ENCODE measurements at regions not wholly inside any gene's neighbourhood (a gene's known extent, or its start where the extent isn't known, plus 50 kb on each side); places are given as distances from the start of the nearest gene placed in this dataset.
"Not testable (repeated sequence)": the region's sequence is repeated elsewhere in the genome, so short reads cannot be mapped to it uniquely, and the experiment has no call there.

GRCh38 chr2:87636246-87636645 lies 111.6 kb upstream of the PLGLB2 start:
- CTCF ChIA-PET; H3K79me2 ChIP-seq (ENCODE audit: insufficient read depth, low read length); DNase-seq (ENCODE audit: low read depth, low spot score); H4K20me1 ChIP-seq (ENCODE audit: insufficient read depth); H3K27ac ChIP-seq (ENCODE audit: low read depth, low read length); H3K9me2 ChIP-seq (ENCODE audit: insufficient read depth); H3K9ac ChIP-seq (ENCODE audit: low read length); ATAC-seq; intact Hi-C loops (cut with micrococcal nuclease); H3K4me2 ChIP-seq (ENCODE audit: low read length); BruUV-seq (replicated peaks); H3K4me3 ChIP-seq (replicated peaks in 1 of 2; ENCODE audit: low read depth in 1 of 2, low read length in 2 of 2); RAD21 ChIA-PET (ENCODE audit: low non-redundant PET in 1 of 2, low total read pairs in 2 of 2, uncharacterized antibody in 2 of 2, unreplicated experiment in 2 of 2); H3K27me3 ChIP-seq (ENCODE audit: insufficient read depth, low read length); H3K36me3 ChIP-seq (ENCODE audit: control insufficient read depth in 1 of 2, insufficient read depth in 2 of 2, low read length in 2 of 2); H2AFZ ChIP-seq (ENCODE audit: low read depth, low read length, poor library complexity, severe bottlenecking); H3K9me3 ChIP-seq (ENCODE audit: control insufficient read depth in 1 of 2, insufficient read depth in 1 of 2, low read depth in 1 of 2, low read length in 2 of 2); POLR2A ChIA-PET: not testable (repeated sequence)
- H3K4me1 ChIP-seq (ENCODE audit: control insufficient read depth in 1 of 2, insufficient read depth in 2 of 2, low read length in 2 of 2) = peaks cover 0 to 13% of the 10 kb centered on the region in 2 experiments; a peak in 1 of 4 replicates

GRCh38 chr2:87636735-87637134 lies 111.2 kb upstream of the PLGLB2 start:
- H3K9me2 ChIP-seq (ENCODE audit: insufficient read depth); H3K9ac ChIP-seq (ENCODE audit: low read length); H3K36me3 ChIP-seq (ENCODE audit: control insufficient read depth in 1 of 2, insufficient read depth in 2 of 2, low read length in 2 of 2); H3K9me3 ChIP-seq (ENCODE audit: control insufficient read depth in 1 of 2, insufficient read depth in 1 of 2, low read depth in 1 of 2, low read length in 2 of 2); CTCF ChIA-PET; H3K4me3 ChIP-seq (replicated peaks in 1 of 2; ENCODE audit: low read depth in 1 of 2, low read length in 2 of 2); H3K79me2 ChIP-seq (ENCODE audit: insufficient read depth, low read length); H3K27me3 ChIP-seq (ENCODE audit: insufficient read depth, low read length); DNase-seq (ENCODE audit: low read depth, low spot score); H4K20me1 ChIP-seq (ENCODE audit: insufficient read depth); RAD21 ChIA-PET (ENCODE audit: low non-redundant PET in 1 of 2, low total read pairs in 2 of 2, uncharacterized antibody in 2 of 2, unreplicated experiment in 2 of 2); H3K27ac ChIP-seq (ENCODE audit: low read depth, low read length); POLR2A ChIA-PET; BruUV-seq (replicated peaks); H3K4me2 ChIP-seq (ENCODE audit: low read length); ATAC-seq; H2AFZ ChIP-seq (ENCODE audit: low read depth, low read length, poor library complexity, severe bottlenecking); intact Hi-C loops (cut with micrococcal nuclease): not testable (repeated sequence)
- peaks cover 0 to 13% of the 10 kb centered on the region in 2 experiments; a peak in 1 of 4 replicates for H3K4me1 ChIP-seq (ENCODE audit: control insufficient read depth in 1 of 2, insufficient read depth in 2 of 2, low read length in 2 of 2)

- BruUV-seq (replicated peaks); RAD21 ChIA-PET (ENCODE audit: low non-redundant PET in 1 of 2, low total read pairs in 2 of 2, uncharacterized antibody in 2 of 2, unreplicated experiment in 2 of 2); DNase-seq (ENCODE audit: low read depth, low spot score): not testable (repeated sequence)
Observed at GRCh38 chr2:87637249-87637990, 110.5 kb upstream of the PLGLB2 start.

GRCh38 chr2:87638114-87638807 lies 109.6 kb upstream of the PLGLB2 start:
- RAD21 ChIA-PET (ENCODE audit: low non-redundant PET in 1 of 2, low total read pairs in 2 of 2, uncharacterized antibody in 2 of 2, unreplicated experiment in 2 of 2); DNase-seq (ENCODE audit: low read depth, low spot score); BruUV-seq (replicated peaks); H3K4me2 ChIP-seq (ENCODE audit: low read length); ATAC-seq; H2AFZ ChIP-seq (ENCODE audit: low read depth, low read length, poor library complexity, severe bottlenecking); H3K27me3 ChIP-seq (ENCODE audit: insufficient read depth, low read length); H3K79me2 ChIP-seq (ENCODE audit: insufficient read depth, low read length); H3K4me3 ChIP-seq (replicated peaks in 1 of 2; ENCODE audit: low read depth in 1 of 2, low read length in 2 of 2); H3K9ac ChIP-seq (ENCODE audit: low read length); H3K36me3 ChIP-seq (ENCODE audit: control insufficient read depth in 1 of 2, insufficient read depth in 2 of 2, low read length in 2 of 2); POLR2A ChIA-PET; H3K27ac ChIP-seq (ENCODE audit: low read depth, low read length); CTCF ChIA-PET; H3K4me1 ChIP-seq (ENCODE audit: control insufficient read depth in 1 of 2, insufficient read depth in 2 of 2, low read length in 2 of 2); H3K9me3 ChIP-seq (ENCODE audit: control insufficient read depth in 1 of 2, insufficient read depth in 1 of 2, low read depth in 1 of 2, low read length in 2 of 2); H3K9me2 ChIP-seq (ENCODE audit: insufficient read depth); H4K20me1 ChIP-seq (ENCODE audit: insufficient read depth); intact Hi-C loops (cut with micrococcal nuclease): not testable (repeated sequence)

More at GRCh38 chr2:87637249-87637990, 110.5 kb upstream of the PLGLB2 start:
- H3K27ac ChIP-seq (ENCODE audit: low read depth, low read length); H3K9me2 ChIP-seq (ENCODE audit: insufficient read depth); ATAC-seq; H4K20me1 ChIP-seq (ENCODE audit: insufficient read depth); H3K9ac ChIP-seq (ENCODE audit: low read length); H3K4me2 ChIP-seq (ENCODE audit: low read length); H3K4me3 ChIP-seq (replicated peaks in 1 of 2; ENCODE audit: low read depth in 1 of 2, low read length in 2 of 2); H3K27me3 ChIP-seq (ENCODE audit: insufficient read depth, low read length); H3K9me3 ChIP-seq (ENCODE audit: control insufficient read depth in 1 of 2, insufficient read depth in 1 of 2, low read depth in 1 of 2, low read length in 2 of 2); H3K36me3 ChIP-seq (ENCODE audit: control insufficient read depth in 1 of 2, insufficient read depth in 2 of 2, low read length in 2 of 2); CTCF ChIA-PET; H2AFZ ChIP-seq (ENCODE audit: low read depth, low read length, poor library complexity, severe bottlenecking); intact Hi-C loops (cut with micrococcal nuclease); POLR2A ChIA-PET; H3K79me2 ChIP-seq (ENCODE audit: insufficient read depth, low read length): not testable (repeated sequence)
- H3K4me1 ChIP-seq (ENCODE audit: control insufficient read depth in 1 of 2, insufficient read depth in 2 of 2, low read length in 2 of 2) = peaks cover 0 to 13% of the 10 kb centered on the region in 2 experiments; a peak in 1 of 4 replicates
